Loucy (cell line): ENCODE measurements at regions not wholly inside any gene's neighbourhood (a gene's known extent, or its start where the extent isn't known, plus 50 kb on each side); places are given as distances from the start of the nearest gene placed in this dataset.

Experiments
- CTCF ChIP-seq: fragments of 200-600 bp; sonication (generic); conservative IDR thresholded peaks from 2 replicates; pipeline ENCODE4 v1.5.1; 2014; ENCODE audit warnings: mild to moderate bottlenecking, antibody characterized with exemption, low read length
- EZH2phosphoT487 ChIP-seq: fragments of 200-600 bp; IDR thresholded peaks from 2 replicates; pipeline ENCODE4 v1.6.1; 2018; ENCODE audit warnings: antibody characterized with exemption, mild to moderate bottlenecking, moderate library complexity, borderline replicate concordance

DNA sequence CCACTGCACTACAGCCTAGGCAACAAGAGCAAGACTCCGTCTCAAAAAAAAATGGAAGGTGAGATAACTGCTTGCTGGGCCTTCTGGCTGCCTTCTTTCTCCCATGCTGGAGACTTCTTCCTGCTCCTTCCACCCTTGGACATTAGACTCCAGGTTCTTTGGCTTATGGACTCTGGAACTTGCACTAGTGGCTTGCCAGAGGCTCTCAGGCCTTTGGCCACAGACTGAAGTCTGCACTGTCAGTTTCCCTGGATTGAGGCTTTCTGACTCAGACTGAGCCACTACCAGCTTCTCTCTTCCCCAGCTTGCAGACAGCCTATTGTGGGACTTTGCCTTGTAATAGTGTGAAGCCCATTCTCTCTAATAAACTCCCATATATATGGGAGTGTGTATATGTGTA lies 118.5 kb upstream of the SLC14A2 start:
- no peak for TF ChIP-seq CTCF
- TF ChIP-seq EZH2phosphoT487: no peak
